HFF-Myc (cell line): ENCODE measurements at regions not wholly inside any gene's neighbourhood (a gene's known extent, or its start where the extent isn't known, plus 50 kb on each side); places are given as distances from the start of the nearest gene placed in this dataset.

Experiments
- DNase-seq: peaks from one replicate; pipeline ENCODE4 v3.0.0-alpha.2; 2011; ENCODE audit warnings: low read depth; ENCODE audit errors: extremely low read depth
- H3K4me3 ChIP-seq: replicated peaks from 2 replicates; pipeline ENCODE4 v1.5.1; 2011; ENCODE audit warnings: low read depth, mild to moderate bottlenecking, control low read depth, low read length
- TF ChIP-seq, protein P1 (sequence below): IDR thresholded peaks from 2 replicates; pipeline ENCODE4 v1.5.1; 2012; ENCODE audit warnings: mild to moderate bottlenecking, low read depth, low read length, control low read depth; ENCODE audit errors: missing control alignments

DNA sequence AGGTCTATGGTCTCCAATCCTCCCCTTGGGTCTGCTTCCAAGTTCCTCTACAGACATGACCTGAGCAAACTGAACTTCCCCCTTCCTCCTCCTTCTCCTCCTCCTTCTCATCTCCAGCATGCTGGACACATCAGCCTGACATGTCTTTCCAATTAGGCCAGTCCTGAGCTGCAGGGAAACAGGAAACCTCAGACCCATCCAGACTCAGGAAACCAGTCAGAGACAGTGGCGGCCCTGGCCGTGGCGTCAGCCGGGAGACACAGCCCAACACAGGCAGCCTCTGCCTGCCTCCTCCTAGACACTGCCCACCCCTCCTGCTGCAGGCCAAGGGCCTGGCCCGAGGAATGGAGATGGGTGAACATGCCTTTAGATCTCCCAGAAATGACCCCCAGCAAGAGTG lies 468.8 kb downstream of the BCL11B start:
- TF ChIP-seq, protein P1, sequence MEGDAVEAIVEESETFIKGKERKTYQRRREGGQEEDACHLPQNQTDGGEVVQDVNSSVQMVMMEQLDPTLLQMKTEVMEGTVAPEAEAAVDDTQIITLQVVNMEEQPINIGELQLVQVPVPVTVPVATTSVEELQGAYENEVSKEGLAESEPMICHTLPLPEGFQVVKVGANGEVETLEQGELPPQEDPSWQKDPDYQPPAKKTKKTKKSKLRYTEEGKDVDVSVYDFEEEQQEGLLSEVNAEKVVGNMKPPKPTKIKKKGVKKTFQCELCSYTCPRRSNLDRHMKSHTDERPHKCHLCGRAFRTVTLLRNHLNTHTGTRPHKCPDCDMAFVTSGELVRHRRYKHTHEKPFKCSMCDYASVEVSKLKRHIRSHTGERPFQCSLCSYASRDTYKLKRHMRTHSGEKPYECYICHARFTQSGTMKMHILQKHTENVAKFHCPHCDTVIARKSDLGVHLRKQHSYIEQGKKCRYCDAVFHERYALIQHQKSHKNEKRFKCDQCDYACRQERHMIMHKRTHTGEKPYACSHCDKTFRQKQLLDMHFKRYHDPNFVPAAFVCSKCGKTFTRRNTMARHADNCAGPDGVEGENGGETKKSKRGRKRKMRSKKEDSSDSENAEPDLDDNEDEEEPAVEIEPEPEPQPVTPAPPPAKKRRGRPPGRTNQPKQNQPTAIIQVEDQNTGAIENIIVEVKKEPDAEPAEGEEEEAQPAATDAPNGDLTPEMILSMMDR, result no peak
- no peak for DNase-seq
- H3K4me3 ChIP-seq, result no peak overlapping the region

DNA sequence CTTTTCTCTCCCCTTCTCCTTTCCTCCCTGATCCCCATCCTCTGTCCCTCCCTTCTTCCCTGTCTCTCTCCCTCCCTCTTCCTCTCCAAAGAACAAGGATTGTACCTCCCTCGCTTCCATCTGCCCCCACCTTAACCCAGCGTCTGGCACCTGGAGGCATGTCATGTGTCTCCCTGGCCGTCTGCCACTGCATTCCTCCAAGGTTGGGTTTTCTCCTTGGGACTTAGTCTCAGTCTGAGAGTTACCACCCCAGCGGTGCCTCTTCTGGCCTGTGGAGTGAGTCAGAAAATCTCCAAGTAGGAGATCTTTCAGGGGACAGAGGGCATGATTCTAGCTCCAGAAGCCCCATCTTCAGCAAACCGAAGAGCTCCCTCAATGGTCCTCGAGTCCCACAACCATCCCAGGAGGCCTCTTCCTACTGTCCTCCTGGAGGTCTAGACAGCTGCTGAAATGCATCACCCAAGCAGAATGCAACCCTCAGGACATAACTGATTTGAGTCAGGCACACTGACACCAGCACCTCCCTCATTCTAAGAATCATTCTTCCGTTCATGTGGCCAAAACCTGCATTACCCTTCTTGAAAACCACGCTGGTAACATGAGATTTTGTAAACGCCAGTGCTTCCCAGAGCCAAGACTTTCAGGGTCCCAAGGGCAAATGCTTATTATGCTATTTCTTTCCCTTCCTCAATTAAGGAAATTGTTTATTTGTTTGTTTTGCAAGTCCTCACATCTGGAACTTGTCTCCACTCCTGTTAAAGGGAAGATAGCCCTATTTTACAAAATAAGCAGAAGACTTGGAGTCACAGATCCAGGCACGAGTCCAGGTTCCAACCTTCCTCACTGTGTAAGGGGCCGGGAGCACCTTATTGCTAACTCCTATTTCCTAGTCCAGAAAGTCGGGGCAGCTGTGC lies 463.2 kb downstream of the BCL11B start:
- DNase-seq, result no peak

DNA sequence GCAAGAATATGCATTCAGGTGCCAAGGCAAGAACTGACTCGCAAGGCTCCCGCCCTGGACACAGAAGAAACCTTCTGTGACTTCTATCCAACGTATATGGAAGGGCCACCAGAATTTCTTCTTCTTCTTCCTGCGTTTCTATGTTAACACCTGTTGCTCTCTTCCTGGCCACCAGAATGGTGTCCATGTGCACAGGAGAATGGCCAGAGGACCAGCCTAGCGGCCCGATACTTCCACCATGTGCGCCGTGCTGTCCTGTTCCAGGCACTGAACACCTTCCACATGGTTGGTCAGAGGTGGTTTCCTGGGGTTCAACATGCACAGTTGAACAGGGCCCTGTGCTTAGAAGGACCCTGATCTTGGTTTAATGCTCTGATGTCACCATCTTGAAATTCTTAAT lies 455.8 kb downstream of the BCL11B start:
- no peak overlapping the region for H3K4me3 ChIP-seq
- no peak for DNase-seq
- TF ChIP-seq, protein P1, result no peak

More for the DNA sequence above, 463.2 kb downstream of the BCL11B start:
- TF ChIP-seq, protein P1, result no peak
- H3K4me3 ChIP-seq, result no peak overlapping the region

DNA sequence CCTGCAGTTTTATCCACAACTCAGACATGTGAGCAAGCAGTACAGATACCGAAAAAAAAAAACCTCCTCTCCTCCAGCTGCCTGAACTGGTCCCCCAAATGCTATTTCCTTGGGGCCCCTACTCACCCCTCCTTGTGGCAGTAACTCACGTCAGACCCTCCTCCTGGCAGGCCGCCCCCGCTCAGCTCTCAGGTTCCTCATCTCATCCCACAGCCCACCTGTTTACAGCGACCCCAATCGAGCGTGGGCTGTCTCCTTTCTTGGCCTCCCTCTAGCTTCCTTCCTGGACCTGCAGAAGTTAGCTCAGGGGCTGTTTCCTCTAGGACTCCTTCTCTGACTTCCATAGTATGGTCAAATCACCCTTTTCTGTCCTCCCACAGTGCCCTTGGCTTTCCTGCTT lies 455.3 kb downstream of the BCL11B start:
- DNase-seq, result no peak
- H3K4me3 ChIP-seq, result no peak overlapping the region
- TF ChIP-seq, protein P1, result no peak

DNA sequence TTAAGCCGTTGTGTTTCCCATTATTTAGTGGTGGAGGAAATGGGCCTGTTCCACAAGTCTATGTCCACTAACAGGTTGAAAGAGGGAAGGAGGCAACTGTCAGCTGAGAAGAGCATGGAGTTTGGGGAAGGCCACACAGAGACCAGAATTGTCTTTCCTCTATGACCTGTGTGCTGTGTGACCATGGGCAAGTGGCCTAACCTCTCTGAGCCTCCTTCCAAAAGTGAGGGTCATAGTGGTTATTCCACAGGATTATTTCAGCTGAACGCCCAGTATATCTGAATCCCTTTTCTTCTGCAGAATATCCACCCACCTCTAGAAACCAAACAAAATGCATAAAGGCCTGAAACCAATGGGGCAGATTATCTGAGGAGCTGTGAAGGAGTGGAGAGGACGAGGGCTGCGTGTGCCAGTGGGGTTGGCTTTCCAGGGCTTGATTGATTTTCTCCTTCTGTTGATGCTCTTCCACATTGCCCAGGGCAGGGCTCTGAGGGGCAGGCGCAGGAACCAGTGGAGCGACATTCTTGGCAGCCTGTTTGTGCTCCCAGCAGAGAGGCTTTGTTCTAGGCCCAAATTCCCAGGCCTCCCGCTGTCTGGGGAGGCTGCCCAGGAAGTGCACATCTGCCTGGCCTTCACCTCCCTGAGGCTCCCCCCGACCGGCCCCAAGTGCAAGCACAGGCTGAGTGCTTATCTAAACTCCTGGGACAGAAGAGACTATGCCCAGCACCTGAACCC lies 452.7 kb downstream of the BCL11B start:
- DNase-seq, result no peak
- H3K4me3 ChIP-seq, result no peak overlapping the region
- TF ChIP-seq, protein P1, result no peak

DNA sequence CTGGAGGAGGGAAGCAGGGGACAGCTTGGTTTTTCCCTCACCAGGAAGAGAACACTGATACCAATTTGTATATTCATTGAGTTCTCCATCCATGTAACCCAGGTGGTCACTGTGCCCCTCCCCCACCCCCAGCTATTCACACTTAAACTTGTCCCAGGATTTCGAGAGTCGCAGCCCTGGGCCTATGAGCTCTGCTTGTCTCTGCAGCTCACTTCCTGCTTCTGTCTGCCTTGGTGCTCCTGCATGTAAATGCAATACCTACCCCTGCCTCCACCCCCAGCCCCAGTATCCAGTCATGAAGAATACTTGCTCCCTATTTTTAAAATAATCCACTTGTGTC lies 452.2 kb downstream of the BCL11B start:
- no peak for DNase-seq
- H3K4me3 ChIP-seq, result no peak overlapping the region

More for the DNA sequence above, 452.2 kb downstream of the BCL11B start:
- TF ChIP-seq, protein P1, result no peak
